Lower leg skin (tissue), 3 donors: ENCODE measurements at regions not wholly inside any gene's neighbourhood (a gene's known extent, or its start where the extent isn't known, plus 50 kb on each side); places are given as distances from the start of the nearest gene placed in this dataset.

Source experiments
- CTCF ChIP-seq, 3 donors: fragments of 450-650 bp; IDR thresholded peaks; one replicate each; pipeline ENCODE4 v1.5.1; 2016; ENCODE audit warnings: antibody characterized with exemption in 3 of 3, mild to moderate bottlenecking in 3 of 3, moderate library complexity in 2 of 3
- POLR2A ChIP-seq, 2 donors: fragments of 450-650 bp; IDR thresholded peaks; one replicate each; pipeline ENCODE4 v1.6.1; 2016 to 2017; ENCODE audit warnings: antibody characterized with exemption in 2 of 2, mild to moderate bottlenecking in 1 of 2, moderate library complexity in 1 of 2

GRCh38 chr20:22027423-22027822 lies 322.0 kb downstream of the PAX1 start:
- TF ChIP-seq CTCF (IDR thresholded peaks at IDR 0.05) (no peak), POLR2A (IDR thresholded peaks at IDR 0.05) (no peak)
